NT2/D1 (cell line): ENCODE measurements at regions not wholly inside any gene's neighbourhood (a gene's known extent, or its start where the extent isn't known, plus 50 kb on each side); places are given as distances from the start of the nearest gene placed in this dataset.

Source experiments
- YY1 ChIP-seq: IDR thresholded peaks from 2 replicates; pipeline ENCODE4 v1.6.1; 2011; ENCODE audit not compliant: insufficient read length, insufficient read depth
- ZNF274 ChIP-seq: IDR thresholded peaks from 2 replicates; pipeline ENCODE4 v1.6.1; 2011; ENCODE audit warnings: mild to moderate bottlenecking, low read depth, low read length

- no peak for TF ChIP-seq YY1
- TF ChIP-seq ZNF274: no peak
Measured at GRCh38 chr6:110043366-110043994, 65.4 kb downstream of the GPR6 start.
